B cell (primary cell): ENCODE measurements at regions not wholly inside any gene's neighbourhood (a gene's known extent, or its start where the extent isn't known, plus 50 kb on each side); places are given as distances from the start of the nearest gene placed in this dataset.

Experiments
- ATAC-seq: fragments of 200-7000 bp; cut with Tn5 transposase; one replicate; pipeline ENCODE4 v1.10.0; 2021; ENCODE audit warnings: low read depth, mild to moderate bottlenecking, moderate number of reproducible peaks, moderate library complexity
- CTCF ChIA-PET: fragments of 350-600 bp; sonication (Branson Sonifier 250); formaldehyde crosslinking; loops from one replicate; lab custom pipeline; 2021; ENCODE audit warnings: antibody characterized with exemption, inconsistent platforms; lab: Charles Lee
- POLR2A ChIA-PET: fragments of 350-600 bp; sonication (Branson Sonifier 250); formaldehyde crosslinking; loops from one replicate; lab custom pipeline; 2021; ENCODE audit warnings: antibody characterized with exemption; lab: Charles Lee
- DNase-seq: peaks from one replicate; pipeline ENCODE4 v3.0.0; 2013
- H2AFZ ChIP-seq: 2 replicates; pipeline ENCODE4 v1.6.1; 2012; ENCODE audit warnings: mild to moderate bottlenecking, low read depth, low read length; ENCODE audit not compliant: insufficient read depth, poor library complexity, severe bottlenecking
- H3K27ac ChIP-seq, 2 donors: 1 replicate in 1 of 2; 2 replicates in 1 of 2; pipeline ENCODE4 v1.5.1; 2012 to 2013; ENCODE audit warnings: low read length in 2 of 2, mild to moderate bottlenecking in 2 of 2, moderate library complexity in 1 of 2
- H3K27me3 ChIP-seq, 4 experiments: fragments of 200-600 bp in 1 of 4; sonication (generic) in 1 of 4; replicated peaks in 1 of 4; 1 replicate in 2 of 4; 2 replicates in 2 of 4; pipeline versions ENCODE4 v1.6.1 to v1.7.0; 2013 to 2016; ENCODE audit warnings: low read length in 3 of 4, mild to moderate bottlenecking in 2 of 4, mixed read lengths in 1 of 4, moderate library complexity in 1 of 4; ENCODE audit not compliant: insufficient read depth in 4 of 4, control insufficient read depth in 3 of 4; ENCODE audit errors: control extremely low read depth in 1 of 4
- H3K36me3 ChIP-seq, 2 experiments: replicated peaks in 1 of 2; 1 replicate in 1 of 2; 2 replicates in 1 of 2; pipeline versions ENCODE4 v1.6.1 to v1.7.1; 2013; ENCODE audit warnings: low read length in 1 of 2; ENCODE audit not compliant: insufficient read depth in 2 of 2, control insufficient read depth in 1 of 2; ENCODE audit errors: control extremely low read depth in 1 of 2, extremely low read depth in 1 of 2
- H3K4me1 ChIP-seq, 2 donors: fragments of 200-600 bp in 1 of 2; sonication (generic) in 1 of 2; 1 replicate in 1 of 2; 2 replicates in 1 of 2; pipeline versions ENCODE4 v1.5.1 to v1.6.1; 2013 to 2017; ENCODE audit warnings: low read length in 2 of 2; ENCODE audit not compliant: control insufficient read depth in 2 of 2, insufficient read depth in 2 of 2
- H3K4me2 ChIP-seq: replicated peaks from 2 replicates; pipeline ENCODE3; 2012; ENCODE audit warnings: mild to moderate bottlenecking, low read depth, low read length; ENCODE audit not compliant: poor library complexity, severe bottlenecking
- H3K4me3 ChIP-seq, 5 experiments: fragments of 200-600 bp in 1 of 5; sonication (generic) in 1 of 5; 1 replicate in 3 of 5; 2 replicates in 2 of 5; pipeline versions ENCODE4 v1.5.1 to v1.7.0; 2011 to 2016; ENCODE audit warnings: low read length in 4 of 5, mild to moderate bottlenecking in 4 of 5, low read depth in 2 of 5, control low read depth in 1 of 5, moderate library complexity in 1 of 5; ENCODE audit not compliant: insufficient read depth in 1 of 5; ENCODE audit errors: control extremely low read depth in 1 of 5, extremely low read depth in 1 of 5
- H3K79me2 ChIP-seq: fragments of 200-600 bp; sonication (generic); one replicate; pipeline ENCODE4 v1.6.0; 2016; ENCODE audit warnings: low read length; ENCODE audit not compliant: control insufficient read depth, insufficient read depth
- H3K9ac ChIP-seq: fragments of 200-600 bp; sonication (generic); 2 replicates; pipeline ENCODE4 v1.6.1; 2017; ENCODE audit warnings: mild to moderate bottlenecking, low read length, moderate library complexity
- H3K9me3 ChIP-seq, 3 donors: one replicate each; pipeline versions ENCODE4 v1.6.1 to v1.7.1; 2013; ENCODE audit warnings: low read length in 2 of 3; ENCODE audit not compliant: control insufficient read depth in 2 of 3, insufficient read depth in 1 of 3; ENCODE audit errors: control extremely low read depth in 1 of 3
- H4K20me1 ChIP-seq: 2 replicates; pipeline ENCODE4 v1.6.0; 2012; ENCODE audit warnings: mild to moderate bottlenecking, low read length; ENCODE audit not compliant: insufficient read depth, control insufficient read depth, poor library complexity, severe bottlenecking
- H3K27ac Mint-ChIP-seq: one replicate; pipeline ENCODE4 v1.8.0; 2021; ENCODE audit warnings: mixed read lengths
- H3K27me3 Mint-ChIP-seq: one replicate; pipeline ENCODE4 v1.8.0; 2021; ENCODE audit warnings: mixed read lengths
- H3K4me1 Mint-ChIP-seq: one replicate; pipeline ENCODE4 v1.8.0; 2021; ENCODE audit warnings: mixed read lengths
- H3K4me3 Mint-ChIP-seq: one replicate; pipeline ENCODE4 v1.8.0; 2021; ENCODE audit warnings: mixed read lengths
- H3K9me3 Mint-ChIP-seq: one replicate; pipeline ENCODE4 v1.8.0; 2022; ENCODE audit warnings: mixed read lengths; ENCODE audit not compliant: insufficient read depth
- CTCF ChIP-seq: fragments of 200-600 bp; IDR thresholded peaks from one replicate; pipeline ENCODE4 v1.8.0; 2022; ENCODE audit warnings: antibody characterized with exemption, mild to moderate bottlenecking
- EZH2 ChIP-seq: IDR thresholded peaks from 2 replicates; pipeline ENCODE4 v1.6.1; 2012; ENCODE audit warnings: borderline replicate concordance, low read depth, mild to moderate bottlenecking, moderate library complexity, low read length; ENCODE audit not compliant: insufficient read depth, poor library complexity, severe bottlenecking
- WGBS: methylation state at CpG from one replicate; pipeline ENCODE4 v1.1.5; 2013; ENCODE audit warnings: missing lambda C conversion rate; ENCODE audit not compliant: insufficient coverage; 5-methylcytosine and 5-hydroxymethylcytosine counted together
- intact Hi-C: fragments of 100-400 bp; cut with micrococcal nuclease; formaldehyde crosslinking; loops from one replicate; pipeline ENCODE4 v1.10.0; 2022

DNA sequence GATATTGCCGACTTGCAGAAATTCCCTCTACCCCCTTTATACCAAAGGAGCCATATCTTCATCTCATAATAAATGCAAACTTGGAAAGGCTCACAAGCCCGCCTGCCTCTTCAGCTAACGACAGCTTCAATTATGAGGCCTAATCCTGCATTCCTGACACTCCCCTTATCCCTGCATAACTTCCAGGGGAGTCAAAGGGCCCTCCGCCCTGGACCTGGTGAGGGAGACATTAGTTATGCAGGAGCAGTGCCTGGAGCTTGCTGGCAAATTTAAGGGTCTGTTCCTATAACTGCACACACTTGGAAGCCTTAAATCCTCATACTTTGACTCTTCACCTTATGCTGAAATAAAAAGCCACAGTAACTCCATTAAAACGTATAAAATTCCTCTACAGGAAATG, 617.9 kb downstream of the BNC2 start:
- Histone ChIP-seq H3K36me3 (no peaks in the 10 kb centered on the region), H3K4me1 (no peaks in the 10 kb centered on the region), H3K4me2 (no peak overlapping the region), H2AFZ (no peak overlapping the region), H3K9me3 (peaks cover 0 to 3% (median 0%) of the 10 kb centered on the region in 3 donors), H4K20me1 (no peaks in the 10 kb centered on the region), H3K4me3 (no peak overlapping the region), H3K79me2 (no peaks in the 10 kb centered on the region), H3K27ac (no peak overlapping the region), H3K27me3 (peaks cover 0 to 2% (median 0%) of the 10 kb centered on the region in 4 experiments), H3K9ac (no peak overlapping the region)
- Mint-ChIP-seq H3K27ac (no peak overlapping the region), H3K9me3 (no peaks in the 10 kb centered on the region), H3K4me3 (no peak overlapping the region), H3K4me1 (no peaks in the 10 kb centered on the region), H3K27me3 (no peaks in the 10 kb centered on the region)
- TF ChIP-seq EZH2 (no peak), CTCF (no peak)
- ChIA-PET POLR2A (no interaction called here), CTCF (no interaction called here)
- no peak for DNase-seq
- intact Hi-C loops = no loop called here
- 83% methylated on average over 2 of the region's 5 CpGs for WGBS
- ATAC-seq = no peak

- ChIA-PET CTCF (no interaction called here), POLR2A (no interaction called here)
- Histone ChIP-seq H2AFZ (no peak overlapping the region), H3K36me3 (no peaks in the 10 kb centered on the region), H3K4me2 (no peak overlapping the region), H3K27me3 (peaks cover 0 to 2% (median 0%) of the 10 kb centered on the region in 4 experiments), H4K20me1 (no peaks in the 10 kb centered on the region), H3K4me1 (no peaks in the 10 kb centered on the region), H3K4me3 (no peak overlapping the region), H3K9ac (no peak overlapping the region), H3K27ac (no peak overlapping the region), H3K9me3 (peaks cover 0 to 7% (median 0%) of the 10 kb centered on the region in 3 donors), H3K79me2 (no peaks in the 10 kb centered on the region)
- Mint-ChIP-seq H3K4me3 (no peak overlapping the region), H3K4me1 (no peaks in the 10 kb centered on the region), H3K27me3 (no peaks in the 10 kb centered on the region), H3K9me3 (no peaks in the 10 kb centered on the region), H3K27ac (no peak overlapping the region)
- DNase-seq (no peak), ATAC-seq (no peak)
- no peak for TF ChIP-seq CTCF
- no peak for TF ChIP-seq EZH2
- intact Hi-C loops = no loop called here
- 2% methylated on average over 4 of the region's 4 CpGs for WGBS
Observed at GRCh38 chr9:16254674-16255073, 615.8 kb downstream of the BNC2 start.
